GM21737 (cell line): ENCODE measurements at regions not wholly inside any gene's neighbourhood (a gene's known extent, or its start where the extent isn't known, plus 50 kb on each side); places are given as distances from the start of the nearest gene placed in this dataset.
"Not testable (repeated sequence)": the region's sequence is repeated elsewhere in the genome, so short reads cannot be mapped to it uniquely, and the experiment has no call there.

ENCODE experiments used
- ATAC-seq: cut with Tn5 transposase; IDR thresholded peaks from one replicate; pipeline ENCODE4 v1.9.1; 2021; ENCODE audit warnings: mild to moderate bottlenecking, moderate library complexity; ENCODE audit not compliant: unreplicated experiment

DNA sequence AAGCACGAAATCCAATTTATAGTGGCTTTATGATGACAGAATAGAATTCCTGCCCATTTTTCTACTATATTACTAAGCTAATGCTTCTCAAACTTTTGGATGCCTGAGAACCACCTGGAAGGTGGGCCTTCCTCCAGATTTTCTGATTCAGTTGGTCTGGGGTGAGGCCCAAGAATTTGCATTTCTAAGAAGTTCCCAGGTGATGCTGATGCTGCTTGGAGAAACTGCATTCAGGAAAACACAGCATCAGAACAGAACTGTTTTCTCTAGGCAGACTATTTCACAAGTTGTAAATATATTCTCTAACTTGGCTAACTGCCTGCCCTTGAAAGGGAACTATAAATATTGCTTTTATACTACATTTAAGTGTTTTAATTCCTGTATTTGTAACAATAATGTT lies 644.9 kb upstream of the DPPA4 start:
- ATAC-seq: no peak

DNA sequence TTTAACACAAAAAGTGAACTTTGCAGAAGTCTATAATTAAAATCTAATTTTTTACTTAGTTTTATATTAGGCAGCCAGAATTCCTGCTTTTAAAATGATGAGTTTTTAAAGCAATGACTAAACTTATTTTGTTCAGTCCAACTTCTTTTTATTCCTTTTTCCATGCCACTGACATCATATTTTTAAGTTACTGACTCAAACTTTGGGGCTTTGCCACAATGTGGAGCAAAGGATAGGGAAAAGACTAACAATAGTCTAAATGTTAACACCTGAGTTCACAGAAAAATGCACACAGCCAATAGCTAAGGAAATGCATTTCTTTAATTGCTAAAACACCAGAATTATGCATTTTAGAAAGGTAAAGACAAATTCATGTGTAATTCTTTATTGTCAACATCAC lies 647.6 kb upstream of the DPPA4 start:
- no peak for ATAC-seq

DNA sequence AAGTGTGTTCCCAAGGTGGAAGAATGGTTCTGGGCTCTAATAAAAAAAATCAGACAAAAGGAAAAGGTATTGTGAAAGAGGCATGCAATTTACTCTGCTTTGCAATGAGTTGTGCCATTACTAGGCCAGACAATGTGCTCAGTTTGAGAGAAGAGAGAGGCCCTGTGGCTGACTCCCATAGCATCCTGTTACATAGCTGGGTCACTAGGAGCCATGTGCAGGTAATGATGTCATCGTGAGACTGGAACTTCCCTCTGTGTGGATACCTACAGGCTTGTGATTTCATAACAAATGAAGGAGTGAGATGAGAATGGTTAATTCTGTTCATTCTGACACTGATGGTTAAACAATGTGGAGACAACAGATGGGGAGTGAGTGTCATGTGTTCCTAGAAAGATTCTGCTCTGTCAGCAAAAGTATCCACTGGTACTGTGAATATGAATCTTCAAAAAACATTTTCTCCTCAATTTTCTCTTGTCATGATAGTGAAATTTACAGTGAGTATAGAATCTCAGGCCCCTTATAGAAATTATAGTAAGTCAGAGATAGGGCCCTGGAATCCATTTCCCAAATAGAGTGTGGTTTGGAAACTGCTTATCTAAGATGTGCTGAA lies 648.7 kb upstream of the DPPA4 start:
- ATAC-seq: no peak

DNA sequence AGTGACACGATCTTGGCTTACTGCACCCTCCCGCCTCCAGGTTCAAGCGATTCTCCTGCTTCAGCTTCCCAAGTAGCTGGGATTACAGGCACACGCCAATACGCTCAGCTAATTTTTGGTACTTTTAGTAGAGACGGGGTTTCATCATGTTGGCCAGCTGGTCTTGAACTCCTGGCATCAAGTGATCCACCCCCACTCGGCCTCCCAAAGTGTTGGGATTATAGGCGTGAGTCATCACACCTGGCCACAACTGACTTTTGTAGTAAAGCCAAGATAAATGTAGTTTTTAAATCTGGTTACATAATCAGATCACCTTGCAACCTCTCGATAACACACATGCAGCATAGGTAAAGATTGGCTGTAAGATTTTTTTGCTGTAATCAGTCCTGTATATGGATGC lies 657.5 kb upstream of the DPPA4 start:
- ATAC-seq: no peak

DNA sequence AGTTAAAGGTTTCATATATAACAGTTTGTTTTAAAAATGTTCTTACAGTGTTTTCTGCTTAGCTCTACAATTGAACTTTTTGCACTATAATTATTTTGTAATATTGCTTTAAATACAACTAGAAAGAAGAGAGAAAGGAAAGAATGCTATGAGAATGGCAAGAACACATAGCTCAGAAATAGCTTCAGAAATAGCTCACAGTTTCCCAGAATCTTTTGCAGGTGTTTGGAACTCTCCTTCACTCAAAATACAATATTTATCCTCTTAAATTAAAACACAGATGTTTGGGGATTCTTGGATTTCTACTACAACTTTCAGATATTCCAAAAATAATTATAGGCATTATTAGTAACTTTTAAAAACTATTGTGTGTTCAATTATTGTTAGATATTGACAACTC lies 658.0 kb upstream of the DPPA4 start:
- no peak for ATAC-seq

DNA sequence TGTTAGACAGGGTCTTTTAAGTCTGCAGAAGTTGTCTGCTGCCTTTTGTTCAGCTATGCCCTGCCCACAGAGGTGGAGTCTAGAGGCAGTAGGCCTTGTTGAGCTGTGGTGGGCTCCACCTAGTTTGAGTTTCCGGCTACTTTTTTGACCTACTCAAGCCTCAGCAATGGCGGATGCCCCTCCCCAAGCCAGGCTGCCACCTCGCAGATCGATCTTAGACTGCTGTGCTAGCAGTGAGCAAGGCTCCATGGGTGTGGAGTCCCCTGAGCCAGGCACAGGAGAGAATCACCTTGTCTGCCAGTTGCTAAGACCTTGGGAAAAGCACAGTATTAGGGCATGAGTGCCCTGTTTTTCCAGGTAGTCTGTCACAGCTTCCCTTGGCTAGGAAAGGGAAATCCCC lies 664.6 kb upstream of the DPPA4 start:
- ATAC-seq: not testable (repeated sequence)

DNA sequence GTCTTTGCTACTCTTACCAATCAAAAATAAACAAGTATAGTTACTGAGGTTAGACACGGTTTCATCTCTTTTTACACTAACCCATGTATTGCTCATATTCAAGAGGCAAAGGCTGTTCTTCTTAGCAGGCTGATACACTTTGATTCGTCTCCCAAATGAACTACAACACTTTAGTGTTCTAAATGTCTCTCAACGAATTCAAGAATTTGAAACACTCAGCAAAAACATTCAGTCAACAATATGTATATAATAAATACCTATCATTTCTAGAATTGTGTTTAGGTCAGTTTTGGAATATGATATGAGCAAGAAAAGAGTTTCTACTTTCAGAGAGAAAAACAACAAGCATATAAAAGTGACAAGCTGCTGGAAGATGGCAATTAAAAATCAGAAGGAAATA lies 669.6 kb upstream of the DPPA4 start:
- no peak for ATAC-seq

DNA sequence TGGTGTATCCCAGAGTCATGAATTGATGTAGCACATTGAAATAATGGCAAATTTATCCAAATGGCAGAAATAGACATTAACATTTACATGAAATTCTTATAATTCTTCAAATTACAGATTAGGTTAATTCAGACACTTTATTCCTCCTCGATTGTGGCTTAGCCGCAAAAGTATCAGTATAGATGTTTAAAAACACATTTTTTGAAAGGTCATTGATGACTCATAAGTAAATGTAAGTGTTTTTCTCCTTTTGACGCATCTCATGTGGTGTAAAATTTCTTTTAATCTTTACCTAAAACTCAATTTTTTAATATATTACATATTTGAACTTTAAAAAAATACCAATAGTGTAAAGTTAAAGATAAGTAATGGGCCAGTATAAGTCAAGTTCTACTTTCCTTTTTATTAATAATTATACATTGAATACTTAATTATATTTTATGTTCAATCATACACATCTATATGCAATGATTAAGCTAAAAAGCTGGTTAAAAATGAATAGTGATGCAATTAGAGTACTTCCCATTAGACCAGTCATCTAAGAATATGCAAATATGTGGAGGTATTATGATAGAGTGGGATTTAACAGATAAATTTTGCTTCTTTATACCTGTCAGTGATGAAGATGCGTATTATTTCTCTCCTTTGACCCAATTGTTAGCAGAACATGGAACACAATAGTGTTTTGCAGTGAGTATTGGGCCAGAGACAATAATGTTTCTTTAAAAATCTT lies 678.1 kb upstream of the DPPA4 start:
- no peak for ATAC-seq

DNA sequence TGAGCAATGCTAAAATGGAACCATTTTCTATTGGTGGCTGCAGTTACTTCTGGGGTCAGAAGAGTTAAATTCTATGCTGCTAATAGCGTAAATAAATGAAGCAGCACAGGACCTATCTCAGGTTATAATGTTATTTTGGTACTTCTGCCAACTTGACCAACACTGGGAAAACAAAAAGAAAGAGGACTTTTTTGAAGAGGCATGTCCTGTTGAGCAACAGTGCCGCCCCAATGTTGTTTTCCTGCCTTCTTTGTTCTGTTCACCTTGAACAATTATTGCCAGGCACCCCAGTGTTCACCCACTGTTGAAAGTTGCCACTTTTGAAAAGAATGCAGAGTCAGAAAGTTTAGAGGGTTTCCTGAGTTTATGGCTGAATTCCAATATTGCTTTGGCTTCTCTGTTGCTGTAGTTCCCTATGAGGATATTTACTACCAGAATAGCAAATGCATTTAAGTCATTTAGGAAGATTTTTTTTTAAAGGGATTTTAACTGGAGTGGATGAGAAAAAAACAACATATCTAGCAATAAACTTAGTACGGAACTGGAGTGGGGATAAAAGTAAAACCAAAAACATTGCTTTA lies 679.0 kb upstream of the DPPA4 start:
- ATAC-seq: no peak

DNA sequence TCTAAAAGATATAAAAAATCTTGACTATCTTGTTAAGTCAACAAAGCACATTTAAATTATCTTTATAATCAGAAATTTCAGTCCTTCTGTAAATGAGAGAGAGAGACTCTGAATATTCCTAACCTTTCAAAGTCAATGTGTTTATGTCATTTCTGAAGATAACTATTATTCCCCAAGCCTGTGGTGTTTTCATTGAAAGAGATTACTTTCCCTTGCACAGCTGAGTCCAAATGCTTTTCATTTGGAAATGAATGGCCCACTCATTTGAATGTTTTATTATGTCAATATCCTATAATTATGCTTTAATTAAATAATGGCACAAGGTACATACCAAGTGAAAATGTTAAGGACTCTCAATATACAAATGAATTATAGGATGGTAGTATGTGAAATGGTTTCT lies 680.0 kb upstream of the DPPA4 start:
- no peak for ATAC-seq

DNA sequence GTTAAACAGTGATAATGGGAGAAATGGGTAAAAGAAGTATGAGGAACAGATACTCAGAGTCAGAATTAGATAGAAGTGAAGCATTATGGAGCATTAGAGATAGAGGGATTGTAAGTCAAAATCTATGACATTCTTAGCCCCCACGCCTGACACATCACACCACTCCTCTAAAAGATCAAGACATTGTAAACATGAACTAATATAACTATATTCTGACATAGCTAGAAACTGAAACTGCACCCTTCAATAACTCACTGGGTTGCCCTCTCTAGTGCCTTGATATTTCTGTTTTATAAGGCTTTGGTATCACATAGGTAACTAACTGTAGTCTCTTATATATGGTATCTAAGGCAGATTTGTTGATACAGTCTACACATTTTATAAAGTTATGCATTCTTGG lies 684.3 kb upstream of the DPPA4 start:
- ATAC-seq: no peak

DNA sequence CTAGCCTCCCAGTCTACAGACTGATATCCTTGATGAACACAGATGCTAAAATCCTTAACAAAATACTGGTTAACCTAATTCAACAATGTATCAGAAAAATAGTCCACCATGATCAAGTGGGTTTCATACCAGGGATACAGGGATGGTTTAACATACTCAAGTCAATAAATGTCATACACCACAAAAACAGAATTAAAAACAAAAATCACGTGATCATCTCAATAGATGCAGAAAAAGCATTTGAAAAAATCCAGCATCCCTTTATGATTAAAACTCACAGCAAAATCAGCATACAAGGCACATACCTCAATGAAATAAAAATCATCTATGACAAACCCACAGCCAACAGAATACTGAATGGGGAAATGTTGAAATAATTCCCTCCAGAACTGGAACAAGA lies 685.7 kb upstream of the DPPA4 start:
- ATAC-seq: not testable (repeated sequence)

DNA sequence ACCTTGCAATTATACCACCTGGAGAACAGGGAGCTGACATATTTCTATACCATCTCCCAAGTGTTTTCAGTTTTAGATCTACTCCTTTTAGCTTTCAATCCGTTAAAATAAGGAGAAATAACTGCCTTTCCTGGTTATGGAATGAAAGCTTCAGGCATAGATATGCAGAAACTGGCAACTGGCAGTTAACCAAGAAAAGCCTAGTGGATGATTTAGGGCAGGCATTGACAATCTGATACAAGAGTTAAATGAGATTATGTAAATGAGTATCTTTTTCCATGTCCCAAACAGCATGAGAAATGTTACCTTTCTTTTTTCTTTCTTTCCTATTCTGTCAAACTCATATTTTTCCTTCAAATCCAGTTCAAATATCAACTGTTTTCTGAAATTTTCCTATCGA lies 689.1 kb upstream of the DPPA4 start:
- no peak for ATAC-seq

DNA sequence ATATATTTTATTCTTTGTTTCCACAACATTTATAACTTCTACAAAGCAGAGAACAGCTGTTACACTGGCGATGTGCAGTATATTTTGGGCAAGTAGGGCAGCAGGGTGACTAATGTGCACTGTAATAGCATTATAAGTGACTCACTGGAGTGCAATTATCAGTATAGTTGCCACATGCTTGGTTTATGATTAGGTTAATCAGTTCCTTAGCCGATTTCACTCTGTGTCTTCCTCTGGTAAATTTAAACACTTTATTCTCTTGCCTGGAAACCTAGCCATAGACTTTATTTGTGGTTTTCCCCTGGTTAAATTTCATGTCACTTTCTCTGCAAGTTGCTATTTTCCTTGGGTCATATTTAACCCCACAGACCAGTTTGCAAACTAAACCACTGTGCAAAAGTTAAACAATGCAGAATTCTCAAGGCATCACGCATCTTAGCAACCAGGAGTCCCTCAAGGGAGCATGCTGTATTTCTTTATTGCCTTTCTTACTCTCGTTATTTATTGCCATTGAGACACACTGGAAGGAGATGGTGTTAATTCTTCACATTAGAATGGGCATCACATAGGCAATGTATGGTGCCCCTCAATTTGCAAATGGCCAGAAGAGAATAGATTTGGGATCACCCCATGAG lies 690.2 kb upstream of the DPPA4 start:
- no peak for ATAC-seq

DNA sequence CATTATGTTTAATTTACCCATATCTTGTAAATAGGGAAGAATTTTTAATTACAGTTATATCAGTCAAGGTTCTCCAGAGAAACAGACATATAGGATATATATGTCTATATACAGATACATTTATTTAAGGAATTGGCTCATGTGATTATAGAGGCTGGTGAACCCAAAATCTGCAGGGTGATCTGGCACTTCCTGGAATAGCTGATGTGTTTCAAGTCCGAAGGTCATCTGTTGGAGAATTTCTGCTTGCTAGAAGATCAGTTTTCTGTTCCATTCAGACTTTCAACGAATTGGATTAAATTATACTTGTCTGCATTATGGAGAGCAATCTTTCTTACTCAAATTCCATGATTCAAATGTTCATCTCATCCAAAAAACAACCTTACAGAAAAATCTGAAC lies 694.6 kb upstream of the DPPA4 start:
- ATAC-seq: no peak

DNA sequence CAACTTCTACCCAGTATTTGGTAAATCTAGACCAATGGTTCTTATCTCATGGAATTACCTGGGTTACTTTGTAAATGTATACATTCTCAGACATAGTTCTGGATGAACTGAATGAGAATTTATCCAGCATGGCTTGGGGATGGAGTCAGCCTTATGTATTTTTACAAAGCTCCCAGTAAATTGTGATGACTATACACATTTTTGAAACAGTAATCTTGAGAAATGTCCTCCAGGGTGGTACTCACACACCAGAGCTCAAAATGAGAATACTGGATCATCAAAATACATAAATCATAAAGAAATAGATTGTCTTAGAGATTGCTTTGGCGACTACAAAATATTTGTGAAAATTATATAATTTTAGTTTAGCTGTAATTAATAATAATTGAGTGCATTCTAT lies 722.1 kb upstream of the DPPA4 start:
- ATAC-seq: no peak

DNA sequence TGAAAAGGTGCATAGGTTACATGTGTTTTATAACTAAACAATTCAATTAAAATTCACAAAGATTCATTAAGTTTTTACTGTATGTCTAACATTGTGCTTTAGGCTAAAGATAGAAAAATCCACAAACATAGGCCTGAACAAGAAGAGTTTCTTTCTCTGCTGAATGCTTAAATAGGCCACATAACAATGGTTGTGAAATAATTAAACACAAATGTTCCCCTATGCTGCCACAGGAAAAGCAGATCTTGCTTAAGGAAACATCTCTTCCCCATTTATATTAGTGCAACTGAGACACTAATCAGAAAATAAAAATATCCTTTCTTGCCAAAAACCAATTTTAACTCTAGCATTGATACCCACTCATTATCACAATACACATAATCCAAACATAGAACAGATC lies 725.4 kb upstream of the DPPA4 start:
- no peak for ATAC-seq

DNA sequence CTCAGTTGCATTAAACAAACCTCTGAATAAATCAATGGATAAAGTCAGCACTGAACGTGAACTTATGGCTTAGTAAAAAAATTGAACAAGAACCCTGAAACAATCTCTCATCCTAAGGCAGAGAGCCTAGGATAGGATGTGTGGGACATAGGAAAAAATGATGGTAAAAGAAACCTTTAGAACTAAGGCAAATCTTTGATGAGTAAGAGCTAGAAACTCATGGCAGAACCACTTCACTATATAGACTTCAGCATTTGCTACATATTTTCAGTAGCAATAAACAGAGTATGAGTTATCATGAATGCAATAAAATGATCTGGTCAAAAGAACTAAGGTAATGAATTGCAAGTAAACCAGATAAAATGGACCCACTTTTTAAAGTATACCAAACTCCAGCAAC lies 725.8 kb upstream of the DPPA4 start:
- no peak for ATAC-seq

DNA sequence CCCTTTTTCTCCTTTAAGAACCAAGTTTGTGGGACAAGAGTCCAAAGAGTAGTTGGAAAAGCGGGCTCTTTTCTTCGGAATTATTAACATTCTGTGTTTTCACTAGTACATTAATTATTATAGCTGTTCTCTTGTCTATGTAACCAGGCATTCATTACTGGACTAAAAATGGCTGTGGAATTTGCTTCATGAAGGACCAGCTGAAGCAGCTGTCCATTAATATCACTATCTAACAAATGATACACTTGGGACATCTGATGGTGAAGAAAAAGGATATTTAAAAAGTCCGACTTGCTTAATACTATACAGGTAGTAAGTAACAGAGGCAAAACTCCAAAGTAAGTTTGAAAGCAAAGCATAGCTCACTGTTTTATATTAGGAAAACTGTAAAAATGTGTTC lies 728.9 kb upstream of the DPPA4 start:
- no peak for ATAC-seq

DNA sequence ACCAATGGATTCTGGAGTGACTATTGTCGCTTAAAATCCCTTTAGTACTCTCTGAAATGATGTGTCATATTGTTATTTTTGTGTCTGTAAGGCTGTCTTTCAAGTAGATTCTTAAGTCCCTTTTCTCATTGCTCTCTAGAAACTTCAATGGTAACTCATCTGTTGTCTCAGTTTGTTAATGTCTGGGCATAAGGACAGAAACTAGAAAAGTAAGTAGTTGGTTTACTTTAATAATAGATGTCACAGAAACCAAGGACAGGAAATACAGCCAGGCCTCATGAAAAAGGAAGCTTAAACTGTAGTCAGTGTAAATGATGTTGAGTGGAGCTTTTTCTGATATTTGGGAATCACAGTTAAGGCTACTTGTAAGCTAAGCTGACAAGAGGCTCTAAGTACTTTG lies 730.2 kb upstream of the DPPA4 start:
- ATAC-seq: no peak

DNA sequence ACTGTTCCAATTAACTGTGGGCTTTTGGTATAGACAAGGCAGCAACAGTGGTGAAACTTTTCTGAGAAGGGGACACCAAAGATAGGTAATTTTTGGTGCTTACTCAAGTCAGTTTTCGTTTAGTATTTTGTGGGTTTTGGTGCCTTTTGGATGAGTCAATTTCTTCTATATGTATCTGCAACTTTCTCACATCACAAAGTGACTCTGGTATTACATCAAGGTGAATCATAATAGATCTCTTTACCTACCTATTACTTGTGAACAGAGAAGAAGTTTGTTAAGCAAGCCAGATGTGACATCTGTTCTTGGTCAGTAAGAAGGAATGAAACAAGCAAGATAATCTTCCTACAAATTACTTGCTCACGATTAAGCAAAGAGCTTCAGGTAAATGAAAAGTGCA lies 732.4 kb upstream of the DPPA4 start:
- ATAC-seq: no peak
